HUDEP-2 (cell line): ENCODE measurements at regions not wholly inside any gene's neighbourhood (a gene's known extent, or its start where the extent isn't known, plus 50 kb on each side); places are given as distances from the start of the nearest gene placed in this dataset.

Source experiments
- DNase-seq, 76 experiments: peaks; one replicate each; lab custom pipeline; 2025; ENCODE audit not compliant: unreplicated experiment in 76 of 76; lab: John Stamatoyannopoulos, UW

DNA sequence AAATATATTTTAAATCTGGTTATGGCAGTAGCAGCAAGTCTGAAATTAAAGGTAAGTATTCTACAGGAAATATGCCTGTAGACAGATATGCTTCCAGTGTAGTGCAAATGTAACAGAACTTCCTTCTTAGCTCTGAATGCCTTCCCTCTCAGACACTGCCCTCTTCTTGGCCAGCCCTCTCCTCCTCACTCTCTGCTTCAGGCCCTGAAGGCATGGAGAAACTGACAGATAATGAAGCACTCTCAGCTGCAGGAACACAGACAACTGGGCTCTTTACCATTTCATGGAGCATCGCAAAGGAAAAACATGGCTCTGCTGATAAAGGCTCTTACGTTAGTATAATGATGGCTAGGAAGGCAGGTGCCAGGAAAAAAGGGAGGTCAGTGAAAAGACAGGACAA is 431.5 kb upstream of the RASGEF1B start:
- DNase-seq = no peak

DNA sequence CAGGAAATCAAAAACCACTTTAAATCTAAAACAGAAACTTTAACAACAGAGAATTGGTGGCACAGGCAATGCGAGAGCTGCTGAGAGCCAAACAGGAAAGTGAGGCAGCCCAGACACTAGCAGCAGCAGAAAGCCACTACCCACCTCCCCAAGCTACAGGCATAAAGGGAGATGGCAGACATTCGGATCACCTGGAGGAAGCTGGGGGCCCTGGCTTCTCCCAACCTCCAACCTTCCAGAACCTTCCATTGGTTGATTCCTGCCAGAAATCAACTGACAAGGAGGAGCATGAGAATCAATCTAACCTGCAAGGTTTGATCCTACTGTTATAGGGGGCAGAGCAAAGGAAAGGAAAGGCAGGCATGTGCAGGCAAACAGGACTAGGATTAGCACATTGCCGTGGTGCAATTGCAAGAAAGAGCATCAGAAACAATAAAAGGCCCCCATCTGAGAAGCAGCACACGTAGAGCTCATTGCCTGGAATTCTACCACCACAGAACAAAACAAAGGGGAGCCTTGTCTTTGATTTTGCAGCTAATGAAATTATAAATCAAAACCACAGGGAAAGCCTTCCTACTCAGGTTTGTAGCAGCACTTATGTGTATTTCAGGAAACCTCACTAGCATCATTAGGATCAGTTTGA is 427.3 kb upstream of the RASGEF1B start:
- no peak for DNase-seq

DNA sequence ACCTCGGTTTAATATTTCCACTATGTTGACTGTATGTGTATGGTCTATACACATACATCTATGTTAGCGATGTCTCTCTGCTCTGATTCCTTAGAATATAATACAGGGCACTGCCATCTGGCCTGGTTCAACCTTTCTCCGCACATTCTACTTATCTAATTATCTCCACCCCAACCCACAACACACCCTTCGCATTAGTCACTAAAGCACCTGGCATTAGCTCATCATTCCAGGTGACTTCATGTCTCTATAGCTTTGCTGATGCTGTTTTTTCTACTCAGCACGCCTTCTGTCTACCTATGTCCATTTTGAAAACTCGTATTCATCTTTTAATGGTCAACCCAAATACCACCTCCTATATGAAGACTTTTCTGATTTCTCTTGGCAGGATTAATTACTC is 425.2 kb upstream of the RASGEF1B start:
- no peak for DNase-seq

DNA sequence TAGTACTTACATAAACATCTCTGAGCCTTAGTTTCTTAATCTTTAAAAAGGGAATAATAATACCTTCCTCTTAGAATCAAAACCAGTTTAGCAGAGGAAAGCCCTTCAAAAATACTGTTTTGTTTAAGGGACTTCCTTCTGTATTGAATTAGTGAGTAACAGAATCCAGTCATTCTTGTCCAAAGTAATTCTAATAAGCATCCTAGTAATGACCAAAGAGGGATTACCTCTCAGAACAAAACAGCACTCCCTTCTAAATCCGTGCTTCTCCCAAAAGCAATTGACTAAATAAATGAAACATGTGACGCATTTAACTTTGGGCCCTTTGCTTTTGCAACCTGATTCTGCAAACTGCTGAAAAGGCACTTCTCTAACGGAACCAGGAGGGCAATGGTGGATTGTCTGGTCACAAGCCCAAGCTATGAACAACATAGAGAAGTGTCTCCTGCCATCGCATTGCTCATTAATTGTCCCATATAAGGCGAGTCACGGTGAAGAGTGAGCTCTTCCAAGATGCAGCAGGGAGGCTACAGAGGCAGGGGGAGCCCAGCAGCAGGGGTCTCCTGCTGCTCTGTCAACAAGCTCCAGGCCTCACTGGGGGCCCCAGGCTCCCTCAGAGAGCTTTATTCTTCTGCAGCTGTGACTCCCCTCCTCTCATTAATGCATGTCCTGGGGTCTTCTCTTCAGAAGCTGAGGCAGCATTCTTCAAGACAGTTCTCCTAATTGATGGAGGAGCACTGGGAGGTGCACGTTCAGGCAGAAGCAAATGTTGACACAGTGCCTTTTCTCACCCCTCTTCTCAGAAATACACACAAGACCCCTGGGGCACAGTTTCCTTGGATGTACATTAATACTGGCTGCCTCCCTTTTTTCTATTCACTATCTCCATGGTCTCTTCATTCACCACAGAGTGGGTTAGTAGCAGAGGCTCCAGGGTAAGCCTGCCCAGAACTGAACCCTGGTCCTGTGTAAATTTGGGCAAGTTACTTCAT is 419.6 kb upstream of the RASGEF1B start:
- no peak for DNase-seq

DNA sequence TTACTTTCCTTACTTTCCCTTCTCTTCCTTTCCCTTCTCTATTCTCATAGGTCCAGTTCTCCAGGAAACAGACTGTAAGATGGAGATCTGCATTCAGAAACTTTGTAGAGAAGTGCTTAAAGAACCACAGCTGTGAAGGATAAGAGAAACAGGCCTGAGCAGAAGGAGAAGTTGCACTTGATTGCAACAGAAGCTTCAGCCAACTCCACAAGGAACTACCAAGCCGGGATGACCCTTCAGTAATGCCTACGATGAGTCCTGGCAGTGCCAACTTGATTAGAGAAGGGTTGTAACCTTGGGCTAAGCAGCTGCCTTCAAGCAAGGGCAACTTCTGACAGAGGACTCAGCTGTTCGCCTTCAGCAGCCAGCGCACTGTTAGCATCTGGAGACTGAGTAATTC is 413.3 kb upstream of the RASGEF1B start:
- no peak for DNase-seq

DNA sequence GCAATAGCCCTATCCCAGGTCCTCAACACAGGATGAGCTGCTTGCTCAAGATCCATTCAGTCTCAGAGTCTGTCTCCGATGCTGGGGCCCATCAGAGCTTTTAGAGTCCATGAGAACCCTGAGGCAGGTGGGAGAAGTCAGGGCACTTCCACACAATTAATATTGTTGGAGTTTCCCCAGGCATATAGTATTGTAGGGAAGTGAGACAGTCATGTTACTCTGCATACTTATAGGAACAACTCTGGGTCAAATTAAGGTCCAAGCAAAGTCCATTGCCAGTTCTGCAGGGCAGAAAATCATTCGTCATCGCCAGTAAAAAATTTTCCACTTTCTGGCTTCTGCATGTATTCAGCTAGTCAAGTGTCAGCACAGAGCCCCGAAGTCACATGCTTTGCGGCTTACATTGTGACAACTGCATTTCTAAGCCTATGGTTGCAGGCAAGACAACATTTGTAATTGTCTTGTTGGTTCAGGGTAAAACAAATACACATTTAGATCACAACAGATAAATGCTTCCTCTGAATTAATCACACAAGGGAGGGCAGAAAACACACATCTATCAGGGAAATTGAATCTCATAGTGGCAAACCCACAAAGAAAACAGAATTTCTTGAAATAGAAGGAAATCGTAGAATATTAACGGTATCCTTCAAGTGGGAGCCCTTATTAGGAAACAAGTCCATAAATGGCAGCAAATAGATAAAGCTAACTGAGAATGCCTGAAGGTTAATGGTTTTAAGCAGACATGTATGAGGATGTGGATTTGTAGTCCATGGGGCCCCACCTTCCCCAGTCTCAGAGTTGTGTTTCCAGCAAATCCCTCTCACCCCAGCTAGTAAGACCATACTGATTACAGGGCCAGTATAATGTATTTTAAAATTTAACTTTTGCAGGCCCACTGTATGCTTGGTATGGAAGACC is 412.1 kb upstream of the RASGEF1B start:
- no peak for DNase-seq

DNA sequence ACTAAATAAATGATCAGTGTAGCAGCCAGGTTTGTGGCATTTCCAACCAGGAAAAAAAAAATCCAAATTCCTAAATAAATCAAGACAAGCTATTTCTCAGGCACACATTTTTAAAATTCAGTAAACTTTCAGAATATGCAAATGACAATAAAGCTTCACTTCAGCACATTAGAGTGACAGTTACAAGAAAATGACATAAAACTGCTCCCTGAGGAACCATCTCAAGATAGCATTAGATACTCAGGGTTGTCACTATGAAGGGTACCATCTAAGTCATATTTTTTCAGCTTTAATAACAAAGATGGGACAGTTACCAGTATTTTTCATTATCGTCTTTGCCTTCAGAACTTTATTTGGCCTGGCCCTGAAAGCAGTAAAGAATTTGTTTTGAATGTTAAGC is 411.3 kb upstream of the RASGEF1B start:
- no peak for DNase-seq

DNA sequence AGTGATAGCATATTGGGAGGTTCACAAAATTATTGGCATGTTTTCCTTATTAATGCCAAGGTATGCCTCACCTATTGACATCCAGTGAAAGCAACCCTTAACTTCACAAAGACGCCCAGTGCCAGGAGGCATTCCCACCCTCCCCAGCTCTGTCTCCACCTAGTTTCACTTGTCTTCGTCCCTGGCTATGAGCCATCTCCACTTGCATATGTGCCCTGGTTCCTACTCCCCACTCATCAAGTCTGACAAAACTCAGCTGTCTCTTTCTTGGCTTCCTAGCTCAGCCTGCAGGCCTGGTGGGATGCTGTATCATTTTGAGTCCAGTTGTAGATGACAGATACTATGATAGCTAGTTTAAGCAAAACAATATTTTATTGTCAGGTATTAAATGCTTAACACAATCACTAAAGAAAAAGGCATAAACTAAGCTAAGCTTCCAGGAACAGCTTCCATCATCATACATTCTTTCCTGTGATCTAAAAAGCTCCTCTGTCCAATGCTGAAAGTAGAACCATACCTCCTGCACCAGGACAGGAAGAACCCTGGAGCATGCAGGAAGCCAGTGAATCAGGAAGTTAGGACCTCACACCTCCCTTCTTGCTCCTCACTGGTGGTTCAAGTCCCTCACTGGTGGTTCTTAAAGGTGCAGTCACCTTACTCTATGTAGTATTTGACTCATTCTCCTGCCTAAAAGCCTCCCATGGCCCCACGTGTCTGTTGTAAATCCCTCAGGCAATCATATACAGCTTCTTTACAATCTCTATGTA is 410.3 kb upstream of the RASGEF1B start:
- no peak for DNase-seq

DNA sequence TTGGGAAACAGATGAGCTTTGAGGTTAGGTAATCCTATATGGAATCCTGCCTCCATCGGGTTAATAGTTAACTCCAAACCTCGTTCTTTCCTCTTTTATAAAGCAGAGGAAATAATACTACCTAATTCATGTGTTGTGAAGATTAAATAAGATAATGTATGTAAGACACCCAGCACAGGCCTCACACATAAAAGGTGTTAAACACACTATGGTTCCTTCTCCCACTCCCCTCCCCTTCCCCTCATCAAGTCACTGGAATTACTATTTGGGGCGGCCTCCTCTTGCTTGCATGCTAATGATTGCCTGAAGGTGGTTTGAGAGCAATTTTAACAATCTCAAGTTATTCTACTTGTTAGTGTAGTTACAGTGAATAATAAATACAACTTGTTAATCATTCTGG is 404.4 kb upstream of the RASGEF1B start:
- no peak for DNase-seq

DNA sequence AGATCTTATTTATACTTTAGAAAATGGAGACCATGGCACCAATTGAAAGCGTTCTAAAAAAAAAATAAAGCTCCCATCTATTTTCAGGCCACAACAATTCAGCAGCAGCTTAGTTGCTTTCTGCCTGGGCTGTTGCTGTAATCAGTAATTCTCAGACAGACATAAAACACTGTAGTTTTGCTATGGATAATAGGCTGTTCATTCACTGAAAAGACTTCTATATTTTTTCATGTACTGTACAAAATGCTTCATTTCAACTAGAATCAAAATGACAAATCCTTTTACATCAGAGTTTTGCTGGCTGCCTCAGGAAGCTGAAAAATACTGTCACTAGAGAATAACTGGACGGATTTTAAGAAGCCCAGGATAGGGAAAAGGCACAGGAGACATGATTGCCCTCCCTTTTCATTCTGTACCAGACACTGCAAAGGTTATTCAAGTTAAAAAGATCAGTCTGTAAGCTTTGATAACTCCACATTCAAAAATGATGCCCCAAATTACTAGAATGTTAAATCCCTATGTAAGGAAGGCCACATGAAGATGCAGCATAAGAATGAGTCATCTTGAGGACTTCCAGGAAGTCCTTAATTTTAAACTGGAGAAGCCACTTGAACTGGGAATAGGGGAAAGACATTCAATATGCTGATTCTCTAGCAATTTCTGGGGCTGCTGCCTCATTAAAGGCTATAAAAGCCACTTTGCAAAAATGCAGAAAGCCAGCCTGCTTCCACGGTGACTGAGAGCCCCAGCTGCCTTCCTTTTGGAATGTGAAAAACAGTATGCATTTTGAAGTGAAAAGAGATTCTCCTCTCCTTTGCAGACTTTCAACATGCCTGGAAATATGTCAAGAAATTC is 403.2 kb upstream of the RASGEF1B start:
- no peak for DNase-seq

DNA sequence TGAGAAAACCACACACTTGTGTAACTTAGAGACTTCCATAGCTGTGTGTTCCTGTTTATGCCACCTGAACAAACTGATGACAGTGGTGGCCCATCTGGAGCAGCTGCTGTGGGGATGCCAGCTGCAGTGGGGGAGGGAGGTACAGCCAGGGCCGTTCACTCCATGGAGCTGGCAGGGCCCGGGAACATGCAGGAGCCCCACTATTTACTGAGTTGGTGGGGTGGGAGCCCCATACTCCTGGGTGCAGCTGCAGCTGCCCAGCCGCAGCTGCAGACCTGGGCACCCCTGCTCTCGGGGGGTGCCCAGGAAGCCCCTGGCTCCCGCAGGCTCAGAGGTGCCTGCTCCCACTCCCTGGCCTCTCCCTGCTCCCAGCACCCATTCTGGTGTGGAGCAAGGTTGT is 398.6 kb upstream of the RASGEF1B start:
- no peak for DNase-seq

DNA sequence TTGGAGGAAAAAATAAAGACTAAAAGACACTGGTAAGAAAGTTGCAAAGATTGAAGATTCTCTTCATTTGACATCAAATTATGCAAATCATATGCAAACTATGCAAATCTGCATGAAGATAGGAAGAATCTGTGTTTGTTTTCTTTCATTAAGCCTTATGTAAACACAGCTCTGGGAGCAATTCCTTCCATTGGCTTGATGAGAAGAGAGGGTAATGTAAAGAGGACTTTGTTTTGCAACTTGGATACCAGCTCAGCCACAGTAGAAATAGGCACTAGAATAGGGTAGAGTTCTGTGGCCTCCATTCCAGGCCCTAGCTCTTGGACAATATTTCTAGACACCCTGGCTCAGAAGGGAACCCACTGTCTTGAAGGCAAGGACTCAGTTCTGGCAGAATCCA is 388.4 kb upstream of the RASGEF1B start:
- DNase-seq = no peak

DNA sequence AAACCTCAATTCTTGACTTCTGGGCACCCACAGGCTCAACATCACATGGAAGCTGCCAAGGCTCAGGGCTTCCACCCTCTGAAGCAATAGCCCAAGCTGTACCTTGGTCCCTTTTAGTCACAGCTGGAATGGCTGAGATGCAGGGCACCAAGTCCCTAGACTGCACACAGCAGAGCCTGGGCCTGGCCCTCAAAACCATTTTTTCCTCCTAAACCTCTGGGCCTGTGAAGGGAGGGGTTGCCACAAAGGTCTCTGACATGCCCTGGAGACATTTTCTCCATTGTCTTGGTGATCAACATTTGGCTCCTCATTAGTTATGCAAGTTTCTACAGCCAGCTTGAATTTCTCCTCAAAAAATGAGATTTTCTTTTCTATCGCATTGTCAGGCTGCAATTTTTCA is 382.7 kb upstream of the RASGEF1B start:
- DNase-seq = no peak

DNA sequence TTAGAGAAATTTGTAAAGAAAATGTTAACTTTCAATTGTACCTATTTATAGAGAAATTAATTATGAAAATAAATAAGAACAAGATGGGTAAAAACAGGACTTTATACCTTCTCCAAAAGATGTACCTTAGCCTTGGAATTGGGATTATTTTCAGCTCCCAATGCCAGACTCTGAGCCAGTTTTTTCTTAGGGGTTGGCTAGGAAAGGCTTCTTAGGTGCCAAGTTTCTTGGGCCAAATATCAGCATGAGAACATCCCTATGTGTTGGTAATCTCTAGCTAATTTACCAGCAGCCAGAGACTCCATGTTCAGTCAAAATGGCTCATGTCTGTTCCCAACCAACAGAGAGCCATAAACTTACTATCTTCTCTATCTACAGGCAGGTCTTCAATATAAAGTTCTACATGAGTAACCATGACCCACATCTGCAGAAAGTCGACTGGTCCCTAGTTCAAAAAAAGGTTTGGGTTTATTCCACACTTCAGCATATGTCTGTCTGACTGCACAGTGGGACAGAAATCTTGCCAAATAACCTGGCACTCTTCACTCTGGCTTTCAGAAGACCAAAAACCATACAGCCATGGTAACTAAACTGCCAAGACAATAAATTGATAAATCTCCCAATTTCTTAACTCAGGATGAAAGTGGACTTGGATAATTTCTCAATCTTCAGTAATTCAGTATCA is 380.5 kb upstream of the RASGEF1B start:
- DNase-seq = no peak

DNA sequence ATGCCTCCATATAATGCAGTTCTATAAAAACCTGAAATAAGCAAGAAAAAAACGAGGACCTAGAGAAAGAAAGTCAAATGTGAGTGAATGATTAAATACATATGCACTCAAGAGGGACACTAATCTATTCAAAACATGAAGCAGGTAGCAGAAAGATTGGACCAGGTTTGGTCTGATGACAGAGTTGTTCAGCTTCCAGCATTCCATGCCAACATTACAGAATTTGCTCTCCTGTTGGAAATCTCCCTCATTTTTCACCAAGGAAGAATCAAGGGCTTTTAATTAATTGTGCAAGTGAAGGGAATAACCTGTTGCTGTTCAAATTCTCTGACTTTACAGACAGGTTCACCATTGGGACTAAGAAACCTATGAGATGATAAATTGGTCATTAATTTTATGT is 379.0 kb upstream of the RASGEF1B start:
- DNase-seq = no peak

DNA sequence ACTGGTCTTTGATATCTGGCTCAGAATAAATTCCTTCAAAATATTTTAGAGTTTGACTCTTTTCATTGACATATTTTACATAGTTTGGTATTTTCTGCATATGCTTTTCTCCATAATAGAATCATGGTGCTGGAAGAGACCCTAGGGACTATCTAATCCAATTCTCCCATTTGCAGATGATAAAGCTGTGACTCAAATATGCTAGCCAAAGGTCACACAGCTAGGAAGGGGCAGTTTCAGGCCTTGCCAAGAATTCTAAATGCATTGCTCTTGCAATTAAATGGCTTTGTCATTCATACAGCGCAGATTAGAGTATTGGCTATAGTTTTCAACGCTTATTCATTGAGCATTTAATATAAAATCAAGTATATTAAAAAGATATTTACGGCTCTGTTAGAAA is 374.1 kb upstream of the RASGEF1B start:
- no peak for DNase-seq

DNA sequence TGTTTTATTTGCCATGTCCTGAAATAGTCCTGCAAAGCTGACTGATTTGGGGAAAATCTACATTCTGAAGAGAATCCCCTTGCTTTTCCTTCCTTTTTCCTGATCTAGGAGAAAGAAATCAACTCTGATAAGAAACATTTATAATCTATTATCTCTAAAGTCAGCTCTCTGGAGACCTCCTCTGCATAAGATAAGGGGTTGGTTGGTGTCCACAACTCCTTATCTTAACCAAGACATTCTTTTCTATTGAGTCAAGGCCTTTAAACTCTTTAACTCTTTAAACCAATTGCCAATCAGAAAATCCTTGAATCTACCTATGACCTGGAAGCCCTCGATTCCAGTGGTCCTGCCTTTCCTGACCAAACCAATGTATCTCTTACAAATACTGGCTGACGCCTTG is 373.6 kb upstream of the RASGEF1B start:
- DNase-seq = peak in 9 of 76 experiments; percentile 3 to 41 (median 11)

DNA sequence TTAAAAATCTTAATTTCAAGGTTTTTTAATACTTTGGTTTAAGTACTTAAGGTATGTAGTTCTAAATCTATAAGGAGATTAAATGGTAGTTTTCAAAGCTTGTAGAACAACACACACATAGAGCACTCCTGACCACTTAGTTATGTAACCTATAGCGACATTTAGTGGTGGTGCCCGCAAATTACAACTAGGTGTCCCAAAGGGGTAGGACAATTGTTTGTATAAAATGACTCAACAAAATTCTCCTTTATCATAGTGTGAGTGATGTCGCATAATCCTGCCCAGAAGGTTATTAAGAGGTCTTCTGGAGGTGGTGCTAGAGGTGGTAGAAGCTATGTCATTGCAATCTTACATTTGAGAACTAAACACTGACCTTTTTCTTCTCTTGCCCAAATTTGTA is 373.0 kb upstream of the RASGEF1B start:
- peak in 66 of 76 experiments; percentile 1 to 81 (median 49) for DNase-seq
